ENCODE measurements at regions not wholly inside any gene's neighbourhood (a gene's known extent, or its start where the extent isn't known, plus 50 kb on each side); places are given as distances from the start of the nearest gene placed in this dataset.

DNA sequence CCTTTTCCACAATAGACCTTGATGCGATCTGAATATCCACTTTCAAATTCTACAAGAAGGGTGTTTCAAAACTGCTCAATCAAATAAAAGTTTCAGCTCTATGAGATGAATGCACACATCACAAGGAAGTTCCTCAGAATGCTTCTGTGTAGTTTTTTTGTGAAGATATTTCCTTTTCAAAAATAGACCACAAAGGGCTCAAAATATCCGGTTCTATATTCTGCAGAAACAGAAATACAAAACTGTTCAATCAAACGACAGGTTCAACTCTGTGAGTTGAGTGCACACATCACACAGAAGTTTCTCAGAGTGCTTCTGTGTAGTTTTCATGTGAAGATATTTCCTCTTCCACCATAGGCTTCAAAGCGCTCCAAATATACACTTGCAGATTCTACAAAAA, 293.9 kb upstream of the DEFB115 start:
- H3K79me2 ChIP-seq (ENCODE audit: control insufficient read depth in 1 of 2, insufficient read depth in 2 of 2, low read length in 2 of 2): no peaks in the 10 kb centered on the region
- H3K23ac ChIP-seq (ENCODE audit: insufficient read length): no peak overlapping the region
- DNase-seq (ENCODE audit: low read depth in 1 of 2, low spot score in 2 of 2) (no peak), FAIRE-seq (no peak)
- H3K4ac ChIP-seq (replicated peaks; ENCODE audit: insufficient read length, low read depth, low read length): no peak overlapping the region
- H2BK15ac ChIP-seq (ENCODE audit: low read length): no peak overlapping the region
- H3K36me3 ChIP-seq (ENCODE audit: control insufficient read depth in 2 of 4, insufficient read depth in 4 of 4, low read length in 3 of 4): no peaks in the 10 kb centered on the region
- ChIA-PET CTCF (ENCODE audit: partially characterized antibody) (no interaction called here), POLR2A (ENCODE audit: partially characterized antibody) (no interaction called here)
- H3K23me2 ChIP-seq (ENCODE audit: low read depth, low read length): no peaks in the 10 kb centered on the region
- H4K8ac ChIP-seq (ENCODE audit: extremely low read depth, insufficient read depth, low read length): no peak overlapping the region
- H2BK120ac ChIP-seq (replicated peaks; ENCODE audit: low read depth, low read length): no peak overlapping the region
- H4K20me1 ChIP-seq (replicated peaks in 1 of 2; ENCODE audit: control insufficient read depth in 1 of 2, insufficient read depth in 2 of 2, low read length in 2 of 2): no peaks in the 10 kb centered on the region
- H2BK12ac ChIP-seq (ENCODE audit: low read depth, low read length): no peak overlapping the region
- H3K27ac ChIP-seq (ENCODE audit: low read depth, low read length): no peak overlapping the region
- H2AFZ ChIP-seq (ENCODE audit: low read length): no peak overlapping the region
- H3K4me2 ChIP-seq (ENCODE audit: insufficient read depth in 1 of 2, low read depth in 2 of 2, low read length in 2 of 2): no peak overlapping the region
- H4K91ac ChIP-seq (replicated peaks; ENCODE audit: insufficient read length, low read length): no peak overlapping the region
- no peak overlapping the region for H3K14ac ChIP-seq (ENCODE audit: insufficient read length)
- TF ChIP-seq CHD2 (IDR thresholded peaks at IDR 0.05; ENCODE audit: low read length) (no peak), BRCA1 (IDR thresholded peaks at IDR 0.05; ENCODE audit: low read depth, low read length) (no peak), TCF12 (IDR thresholded peaks at IDR 0.05; ENCODE audit: low read depth, low read length) (no peak)
- TF ChIP-seq, protein P1, sequence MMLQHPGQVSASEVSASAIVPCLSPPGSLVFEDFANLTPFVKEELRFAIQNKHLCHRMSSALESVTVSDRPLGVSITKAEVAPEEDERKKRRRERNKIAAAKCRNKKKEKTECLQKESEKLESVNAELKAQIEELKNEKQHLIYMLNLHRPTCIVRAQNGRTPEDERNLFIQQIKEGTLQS (IDR thresholded peaks at IDR 0.05; ENCODE audit: insufficient read depth, low read depth, low read length): no peak
- H3K56ac ChIP-seq (replicated peaks; ENCODE audit: insufficient read length, low read depth, low read length): no peak overlapping the region
- H3K4me1 ChIP-seq (replicated peaks in 1 of 4; ENCODE audit: control insufficient read depth in 3 of 4, insufficient read depth in 4 of 4, low read length in 3 of 4): no peaks in the 10 kb centered on the region
- H3K9ac ChIP-seq (replicated peaks in 1 of 4; ENCODE audit: extremely low read depth in 1 of 4, low read depth in 3 of 4, low read length in 3 of 4): no peak overlapping the region
- WGBS, 2 experiments (ENCODE audit: extremely low coverage in 1 of 2, insufficient coverage in 1 of 2, insufficient read length in 1 of 2, insufficient replicate concordance in 2 of 2, low coverage in 1 of 2, low lambda C conversion rate in 2 of 2, missing lambda C conversion rate in 1 of 2): 79% methylated on average over 4 of the region's 4 CpGs; no CpG with 5 or more reads in 1 of the 2 experiments
- no peak overlapping the region for H2BK20ac ChIP-seq (ENCODE audit: low read length)
- H4K5ac ChIP-seq (ENCODE audit: insufficient read length, low read depth, low read length): no peak overlapping the region
- no peak overlapping the region for H3K18ac ChIP-seq (ENCODE audit: extremely low read depth, low read length)
- H3K27me3 ChIP-seq (replicated peaks in 1 of 4; ENCODE audit: control insufficient read depth in 3 of 4, extremely low read depth in 1 of 4, insufficient read depth in 3 of 4, low read length in 3 of 4): no peaks in the 10 kb centered on the region
- peaks cover 15 to 18% of the 10 kb centered on the region in 2 experiments for H3K9me3 ChIP-seq (ENCODE audit: insufficient read depth in 2 of 2, low read depth in 1 of 2, low read length in 1 of 2)
- no peaks in the 10 kb centered on the region for H3K79me1 ChIP-seq (ENCODE audit: low read depth, low read length)
- H2BK5ac ChIP-seq (ENCODE audit: low read depth, low read length): no peak overlapping the region
- no peak overlapping the region for H3K4me3 ChIP-seq (ENCODE audit: extremely low read depth in 1 of 4, insufficient read depth in 2 of 4, low read depth in 3 of 4, low read length in 4 of 4)
- H2AK5ac ChIP-seq (ENCODE audit: low read depth, low read length): no peak overlapping the region

Data from H1 (cell line).